NCI-H2107 (cell line): ENCODE measurements at regions not wholly inside any gene's neighbourhood (a gene's known extent, or its start where the extent isn't known, plus 50 kb on each side); places are given as distances from the start of the nearest gene placed in this dataset.
A peak's percentile ranks its signal among the peaks of the same experiment; 100 is the strongest.

Source experiments
- DNase-seq: peaks from one replicate; lab custom pipeline; 2025; lab: John Stamatoyannopoulos, UW

DNA sequence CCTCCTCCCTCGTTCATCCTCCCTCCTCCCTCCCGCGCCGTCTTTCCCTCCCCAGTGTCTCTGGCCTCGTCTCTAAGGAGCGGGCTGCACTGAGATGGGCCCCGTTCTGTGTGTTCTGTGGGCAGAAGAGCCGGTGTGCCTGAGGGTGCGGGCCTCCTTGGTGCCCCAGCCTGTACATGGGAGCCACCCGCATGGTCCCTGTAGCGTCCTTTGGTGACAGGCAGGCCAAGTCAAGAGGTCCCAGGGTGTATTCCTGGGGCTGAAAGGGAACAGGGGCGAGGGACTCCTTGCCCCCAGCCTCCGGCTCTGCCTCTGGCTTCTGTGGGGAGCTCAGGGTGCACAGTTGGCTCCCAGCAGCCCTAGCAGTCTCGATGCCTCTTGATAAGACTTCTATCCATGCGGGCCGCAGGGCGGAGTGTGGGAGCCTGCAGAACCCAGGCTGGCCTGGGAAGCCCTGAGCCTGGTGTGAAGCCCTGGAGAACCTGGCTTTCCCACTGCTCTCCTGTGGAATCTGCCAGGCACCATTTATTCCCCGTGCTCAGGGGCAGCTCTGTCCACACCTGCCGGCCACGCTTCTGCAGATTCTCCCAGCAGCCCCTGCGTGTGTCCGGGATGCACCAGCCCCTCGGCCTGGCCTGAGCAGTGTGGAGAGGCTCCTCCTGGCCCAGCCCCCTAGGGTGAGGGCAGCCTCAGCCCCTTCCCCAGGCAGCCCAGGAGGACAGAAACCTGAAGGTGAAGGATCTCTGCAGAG, 181.3 kb downstream of the KIF26A start:
- no peak for DNase-seq

DNA sequence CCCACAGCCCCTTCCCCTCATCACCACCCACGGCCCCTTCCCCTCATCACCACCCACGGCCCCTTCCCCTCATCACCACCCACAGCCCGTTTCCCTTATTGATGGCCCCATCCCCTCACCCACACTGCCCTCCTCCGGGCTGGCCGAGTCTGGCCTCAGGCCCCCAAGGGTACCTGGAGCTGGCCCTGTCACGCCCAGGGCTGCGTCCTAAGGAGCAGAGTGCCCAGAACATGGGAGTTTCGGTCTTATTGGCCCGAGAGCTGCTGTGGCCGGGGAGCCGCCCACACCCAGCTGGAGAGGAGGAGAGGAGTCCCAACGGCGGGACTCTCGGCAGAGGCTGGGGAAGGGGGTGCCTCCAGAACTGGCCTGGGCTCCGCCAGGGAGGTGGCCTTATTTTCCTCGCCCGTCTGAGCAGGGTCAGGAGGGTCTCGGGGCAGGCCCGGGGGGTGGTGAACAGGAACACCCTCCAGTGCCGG, 182.3 kb downstream of the KIF26A start:
- no peak for DNase-seq

DNA sequence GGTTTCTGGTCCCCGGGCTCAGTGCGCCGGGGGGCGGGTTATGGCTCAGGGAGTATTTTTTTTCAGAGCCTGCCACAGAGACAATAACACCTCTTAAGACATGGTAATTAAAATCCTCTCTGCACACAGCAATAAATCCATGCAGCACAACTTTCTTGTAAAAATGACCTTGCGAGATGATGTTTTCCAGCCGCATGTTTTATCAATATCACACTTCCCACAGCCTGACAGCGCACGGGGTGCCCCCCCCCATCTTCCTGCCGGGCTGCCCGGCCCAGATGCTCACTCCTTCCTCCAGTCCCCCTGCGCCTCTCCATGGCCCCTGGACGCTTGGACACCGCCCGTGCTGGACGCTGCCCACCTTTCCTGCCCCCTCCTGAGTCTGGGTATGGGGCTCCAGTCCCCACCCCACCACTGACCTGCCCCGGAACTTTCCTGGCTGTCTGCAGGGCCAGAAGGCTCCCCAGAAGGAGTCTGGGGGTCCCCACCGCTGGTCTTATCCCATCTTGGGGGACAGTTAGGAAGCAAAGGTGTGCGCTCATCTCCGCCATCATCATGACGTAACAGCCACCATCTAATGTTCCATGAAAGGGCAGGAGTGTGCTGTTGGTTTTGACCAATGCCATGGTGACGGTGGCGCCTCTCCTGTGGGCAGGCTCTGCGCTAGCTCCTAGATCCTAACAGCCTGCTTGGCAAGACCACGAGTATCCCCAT, 182.9 kb downstream of the KIF26A start:
- DNase-seq = no peak

DNA sequence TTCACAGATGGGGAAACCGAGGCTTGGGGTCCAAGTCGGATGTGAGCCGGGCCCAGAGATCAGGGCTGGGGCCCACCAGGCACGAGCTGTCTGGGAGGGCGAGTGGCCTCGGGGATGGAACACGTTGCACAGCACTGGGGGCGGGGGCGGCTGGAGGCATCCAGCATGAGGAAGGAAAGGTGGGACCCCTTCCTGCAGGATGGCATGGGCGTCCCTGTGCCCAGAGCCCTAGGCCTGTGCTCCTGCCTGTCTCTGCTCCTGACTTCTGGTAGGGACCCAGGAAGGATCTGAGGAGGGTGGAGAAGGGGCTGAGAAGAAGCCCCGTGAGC, 183.4 kb downstream of the KIF26A start:
- DNase-seq = no peak

DNA sequence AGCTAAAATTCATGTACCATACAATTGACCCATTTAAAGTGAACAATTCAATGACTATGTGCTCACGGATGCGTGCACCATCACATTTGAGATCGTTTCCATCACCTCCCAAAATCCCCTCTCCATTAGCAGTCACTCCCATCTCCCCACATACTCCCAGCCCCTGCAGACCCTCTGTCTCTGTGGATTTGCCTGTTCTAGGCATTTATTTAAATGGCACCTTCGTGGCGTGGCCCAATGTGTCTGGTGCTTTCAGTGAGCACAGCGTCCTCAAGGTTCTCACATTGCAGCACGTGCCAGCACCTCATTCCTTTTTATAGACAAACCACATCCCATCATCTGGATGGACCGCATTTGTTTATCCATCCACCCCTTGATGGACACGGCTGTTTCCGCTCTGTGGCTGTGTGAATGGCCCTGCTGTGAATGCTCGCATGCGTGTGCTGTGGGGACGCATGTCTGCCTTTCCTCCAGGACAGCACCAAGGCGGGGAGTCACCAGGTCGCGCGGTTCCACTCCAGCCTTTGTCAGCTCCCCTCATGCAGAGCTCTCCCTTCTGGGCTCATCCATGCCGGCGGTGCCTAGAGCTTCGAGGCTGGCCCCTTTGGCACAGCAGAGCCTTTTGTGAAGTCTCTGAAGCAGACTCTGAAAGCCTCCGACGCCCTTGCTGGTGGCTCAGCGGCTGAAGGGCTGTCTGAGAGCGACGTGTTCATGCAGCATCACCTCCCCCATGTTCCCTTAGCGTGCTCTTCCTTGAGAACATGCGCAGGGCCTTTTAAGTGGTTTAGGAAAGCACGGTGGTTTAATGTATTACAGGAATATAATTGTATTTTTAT, 184.4 kb downstream of the KIF26A start:
- DNase-seq = no peak

DNA sequence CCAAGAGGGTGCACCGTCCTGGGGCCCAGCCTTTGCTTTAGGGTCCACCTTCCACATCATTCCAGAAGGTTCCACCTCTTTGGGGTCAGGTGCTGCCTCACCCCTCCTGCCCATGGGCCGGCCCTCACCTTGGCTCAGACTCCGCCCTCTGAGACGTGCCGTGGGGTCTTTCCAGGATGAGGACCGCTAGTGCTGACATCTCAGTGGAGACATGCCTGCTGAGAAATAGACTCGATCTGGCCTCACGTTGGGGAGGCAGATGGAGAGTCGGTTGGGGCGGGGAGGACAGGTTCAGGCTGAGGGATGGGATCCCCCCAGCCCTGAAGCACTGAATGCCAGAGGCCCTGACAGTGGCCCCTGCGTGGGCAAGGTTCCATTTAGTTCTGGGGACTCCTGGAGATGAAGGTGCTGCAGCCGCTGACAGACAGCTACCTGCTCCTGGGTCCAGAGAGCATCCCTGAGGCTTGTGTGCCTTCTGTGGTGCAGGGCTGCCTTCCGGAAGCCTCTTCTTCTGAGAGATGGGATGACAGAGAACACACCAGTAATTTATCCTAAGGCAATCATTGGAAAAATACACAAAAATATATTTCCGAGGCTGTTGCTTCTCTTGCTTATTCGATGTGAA, 185.3 kb downstream of the KIF26A start:
- no peak for DNase-seq

DNA sequence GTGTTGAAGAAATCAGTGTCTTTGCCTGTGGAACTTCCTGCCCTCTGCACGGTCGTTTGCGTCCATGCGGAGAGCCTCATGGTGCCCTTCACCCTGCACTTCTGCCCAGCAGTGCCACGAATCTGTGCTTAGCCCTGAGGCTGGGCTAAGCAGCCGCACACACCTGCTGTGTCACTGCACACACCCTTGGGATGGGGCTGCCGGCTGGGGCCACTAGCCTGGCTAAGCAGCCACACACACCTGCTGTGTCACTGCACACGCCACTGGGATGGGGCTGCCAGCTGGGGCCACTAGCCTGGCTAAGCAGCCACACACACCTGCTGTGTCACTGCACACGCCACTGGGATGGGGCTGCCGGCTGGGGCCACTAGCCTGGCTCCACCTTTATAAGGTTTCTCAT, 188.5 kb downstream of the KIF26A start:
- DNase-seq = no peak

DNA sequence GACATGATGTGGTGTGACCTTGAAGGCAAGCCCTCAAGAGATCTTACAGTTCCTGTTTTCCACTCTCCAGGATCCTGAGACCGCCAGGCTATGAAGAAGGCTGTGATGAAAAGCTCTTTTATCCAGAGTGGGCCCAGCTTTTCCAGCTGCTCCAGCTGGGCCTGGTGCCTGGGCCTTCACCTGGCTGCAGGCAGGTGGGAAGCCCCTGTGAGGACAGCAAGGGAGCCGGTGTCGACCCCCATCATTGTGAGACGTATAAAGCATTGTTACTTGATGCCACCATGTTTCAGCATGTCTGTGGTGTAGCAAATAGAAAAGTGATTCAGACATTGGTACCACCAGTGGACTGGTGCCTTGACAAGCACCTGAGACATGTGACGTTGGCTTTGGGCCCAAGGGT, 190.2 kb downstream of the KIF26A start:
- no peak for DNase-seq

DNA sequence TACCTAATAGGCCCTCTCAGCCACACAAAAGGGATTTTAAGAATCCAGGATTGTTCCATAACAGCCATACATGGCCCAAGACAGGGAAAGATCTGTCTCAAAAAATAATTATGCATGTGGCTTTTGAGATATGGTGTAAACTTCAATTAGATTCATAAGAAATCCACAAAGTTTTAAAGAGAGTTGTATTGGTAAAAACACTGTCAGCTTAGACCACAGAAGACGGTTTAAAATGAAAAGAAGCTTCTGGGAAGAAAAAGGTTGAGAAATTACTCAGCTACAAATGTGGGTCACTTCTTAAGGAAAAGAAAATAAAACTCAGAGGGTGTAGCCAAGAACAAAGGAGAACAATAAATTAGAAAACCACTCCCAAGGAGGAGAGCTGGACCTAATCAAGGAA, 191.4 kb downstream of the KIF26A start:
- DNase-seq = no peak

DNA sequence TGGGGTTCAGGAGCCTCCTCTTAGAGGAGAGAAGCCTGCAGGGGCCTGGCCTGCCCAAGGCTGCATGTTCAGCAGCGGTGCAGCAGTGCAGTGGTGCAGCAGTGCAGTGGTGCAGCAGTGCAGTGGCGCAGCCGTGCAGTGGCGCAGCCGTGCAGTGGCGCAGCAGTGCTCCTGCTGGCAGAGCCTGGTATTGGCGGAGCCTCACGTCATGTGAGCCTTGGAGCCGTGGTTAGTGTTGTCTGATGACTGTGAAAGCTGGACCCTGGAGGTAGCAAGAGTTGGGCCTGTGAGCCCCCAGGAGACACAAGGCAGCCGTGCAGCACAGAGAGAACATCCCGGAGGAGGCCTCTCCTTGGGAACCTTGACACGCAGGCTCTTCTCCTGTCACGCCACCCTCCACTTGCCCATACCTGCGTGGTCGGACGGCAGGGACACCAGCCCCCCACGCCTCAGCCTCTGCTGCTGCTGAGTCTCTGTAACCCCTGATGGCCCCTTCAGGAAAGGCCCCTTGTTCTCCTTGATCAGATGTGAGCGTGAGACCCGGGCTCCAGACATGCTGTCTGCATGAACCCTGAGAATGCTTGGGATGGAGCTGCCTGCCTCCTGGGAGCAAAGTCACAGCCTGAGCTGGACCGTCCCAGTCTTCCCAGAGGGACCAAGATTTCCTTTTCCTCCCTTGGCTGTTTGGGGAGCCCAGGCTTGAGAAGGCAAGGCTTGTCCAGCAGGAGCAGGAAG, 193.7 kb downstream of the KIF26A start:
- no peak for DNase-seq

DNA sequence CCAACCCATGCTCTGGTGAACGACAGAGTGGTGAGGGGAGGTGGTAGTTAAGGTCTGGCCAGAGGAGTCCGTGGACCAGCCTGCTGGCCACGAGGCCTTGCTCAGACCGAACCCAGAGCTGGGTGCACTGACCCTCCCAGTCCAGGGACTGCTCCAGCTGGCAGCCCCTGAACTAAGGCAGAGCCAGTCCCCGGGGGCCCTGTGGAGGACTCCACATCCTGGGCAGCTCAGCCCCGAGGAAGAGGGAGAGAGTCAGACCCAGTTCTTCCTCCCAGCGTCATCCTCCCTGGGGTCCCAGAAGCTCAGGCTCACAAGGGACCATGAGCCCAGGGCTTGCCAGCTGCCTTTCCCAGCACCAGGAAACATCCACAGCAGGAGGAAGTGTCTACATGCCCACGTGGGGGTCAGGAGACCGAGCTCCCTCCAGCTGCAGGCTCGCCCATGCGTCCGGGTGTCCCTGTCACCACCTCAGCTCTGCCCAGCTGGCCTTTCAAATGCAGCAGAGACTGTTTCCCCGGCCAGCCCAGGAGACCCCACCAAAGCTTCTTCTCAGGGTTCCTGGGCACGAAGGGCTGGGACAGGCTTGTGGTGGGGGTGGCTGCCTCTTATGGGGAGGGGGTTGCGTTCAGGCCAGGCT, 194.4 kb downstream of the KIF26A start:
- no peak for DNase-seq

DNA sequence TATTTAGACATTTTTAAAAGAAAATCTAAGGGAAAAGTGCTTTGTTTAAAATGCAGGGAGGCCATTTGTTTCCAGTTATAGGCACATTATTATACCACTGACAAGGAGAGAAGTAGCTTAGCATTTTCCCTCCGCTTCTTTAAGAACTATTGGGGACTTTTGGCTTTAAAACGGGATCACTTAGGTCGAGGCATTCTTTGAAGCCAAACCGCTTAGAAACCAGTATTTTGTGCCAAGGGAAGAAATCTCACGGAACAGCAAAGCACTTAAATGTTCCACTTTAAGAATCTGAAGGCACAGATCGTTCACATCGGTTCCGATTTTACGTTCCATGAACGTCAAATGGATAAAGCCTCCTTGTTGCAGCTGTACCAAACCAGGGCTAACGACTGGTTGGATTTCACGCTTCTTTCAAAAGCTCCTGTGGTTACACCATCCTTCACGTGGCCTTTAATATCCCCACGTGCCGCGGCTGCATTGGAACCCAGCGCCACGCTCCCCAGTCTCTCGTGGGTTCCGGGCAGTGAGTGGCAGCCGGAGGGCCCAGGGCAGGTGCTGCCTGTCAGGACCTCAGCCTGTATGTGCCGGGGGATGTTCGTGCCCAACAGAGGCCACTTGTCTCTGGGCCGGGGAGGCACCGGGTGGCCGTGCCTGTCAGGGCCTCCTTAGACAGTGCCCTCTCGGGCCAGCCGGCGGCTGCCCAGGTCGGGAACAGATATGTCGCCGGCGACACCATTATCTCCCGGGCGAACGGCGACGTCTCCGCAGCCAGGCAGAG, 195.4 kb downstream of the KIF26A start:
- DNase-seq = no peak

DNA sequence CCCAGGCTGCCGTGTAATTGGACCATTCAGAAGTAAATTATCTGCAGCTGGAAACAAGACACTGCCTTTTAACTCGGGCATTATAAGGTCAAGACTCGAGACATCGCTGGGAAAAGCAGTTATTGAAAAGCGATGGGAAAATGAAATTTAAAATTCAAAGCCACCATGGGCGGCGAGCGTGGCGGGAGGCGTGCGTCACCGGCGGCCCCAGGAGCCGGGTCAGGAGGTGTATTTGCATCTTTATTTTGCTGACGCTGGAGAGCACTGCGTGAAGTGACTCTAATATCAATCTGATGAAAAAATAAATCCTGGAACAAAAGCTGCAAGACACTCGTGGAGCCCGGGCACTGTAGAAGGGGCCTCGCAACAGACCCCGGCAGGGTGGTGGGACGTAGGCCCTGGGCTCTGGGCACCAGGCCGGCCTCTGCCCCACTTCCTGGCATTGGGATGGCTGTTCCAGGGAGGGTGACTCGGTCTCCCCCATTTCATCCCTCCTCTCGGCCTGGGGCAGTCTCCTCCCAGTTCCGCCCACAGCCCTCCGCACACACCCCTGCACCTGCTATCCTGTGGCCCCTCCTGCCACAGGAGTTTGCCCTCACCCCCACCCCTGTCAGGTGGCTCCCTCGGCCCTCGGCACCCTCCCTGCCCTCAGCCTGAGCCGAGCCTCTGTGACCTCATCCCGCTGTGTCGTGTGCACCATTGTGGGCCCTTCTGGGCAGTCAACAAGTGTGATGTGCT, 196.2 kb downstream of the KIF26A start:
- DNase-seq = no peak

DNA sequence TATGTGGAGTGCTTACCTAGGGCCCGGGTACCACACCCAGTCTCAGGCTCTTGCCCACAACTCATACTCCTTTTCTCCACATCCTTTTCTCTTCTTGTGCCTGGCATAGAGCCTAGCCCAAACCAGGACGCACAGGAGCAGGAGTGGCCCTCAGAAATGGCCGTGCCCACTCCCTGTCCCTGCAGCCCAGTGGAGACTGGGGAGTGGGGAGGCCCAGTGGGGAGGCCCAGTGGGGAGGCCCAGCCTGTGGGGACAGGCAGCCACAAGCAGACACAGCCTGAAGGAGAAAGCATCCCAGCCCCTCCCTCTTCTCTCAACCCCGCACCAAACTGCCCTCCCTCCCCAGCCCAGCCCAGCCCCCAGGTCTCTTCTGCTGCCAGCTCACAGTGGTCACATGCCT, 196.8 kb downstream of the KIF26A start:
- DNase-seq = no peak

DNA sequence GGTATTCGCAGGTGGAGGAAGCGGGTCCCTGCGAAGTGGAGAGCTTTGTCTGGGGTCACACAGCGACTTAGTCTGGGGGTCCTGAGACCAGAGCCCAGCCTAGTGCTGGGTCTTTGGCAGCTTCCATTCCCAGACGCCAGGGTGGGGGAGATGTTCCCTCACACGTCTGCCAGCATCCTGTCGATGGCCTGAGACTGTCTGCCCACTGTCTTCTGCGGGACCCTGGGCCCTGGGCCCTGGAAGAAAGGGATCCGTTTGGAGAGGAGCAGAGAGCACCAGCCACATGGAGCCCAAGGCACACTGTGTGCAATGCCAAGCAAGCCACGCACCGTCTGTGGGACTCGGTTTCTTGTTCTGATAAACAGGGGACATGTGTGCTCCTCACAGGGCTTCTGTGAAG, 197.2 kb downstream of the KIF26A start:
- no peak for DNase-seq

DNA sequence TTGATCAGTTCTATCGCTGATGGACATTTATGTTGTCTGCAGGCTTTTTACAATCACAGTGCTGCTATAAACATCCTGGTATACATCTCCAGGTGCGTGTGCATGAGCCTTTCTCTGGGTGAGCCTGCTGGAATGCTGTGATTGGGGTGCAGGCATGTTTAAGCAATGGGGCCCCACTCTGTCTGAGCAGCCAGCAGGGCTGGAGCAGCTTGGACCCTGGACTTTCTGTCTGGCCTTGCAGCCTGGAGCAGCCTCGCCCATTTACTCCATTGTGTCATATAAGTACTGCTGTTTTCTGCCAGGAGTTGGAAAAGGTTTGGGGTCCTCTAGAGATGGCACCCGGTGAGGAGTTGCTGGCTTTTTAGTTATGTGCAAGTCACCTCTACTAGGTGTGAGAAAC, 199.0 kb downstream of the KIF26A start:
- DNase-seq = no peak

DNA sequence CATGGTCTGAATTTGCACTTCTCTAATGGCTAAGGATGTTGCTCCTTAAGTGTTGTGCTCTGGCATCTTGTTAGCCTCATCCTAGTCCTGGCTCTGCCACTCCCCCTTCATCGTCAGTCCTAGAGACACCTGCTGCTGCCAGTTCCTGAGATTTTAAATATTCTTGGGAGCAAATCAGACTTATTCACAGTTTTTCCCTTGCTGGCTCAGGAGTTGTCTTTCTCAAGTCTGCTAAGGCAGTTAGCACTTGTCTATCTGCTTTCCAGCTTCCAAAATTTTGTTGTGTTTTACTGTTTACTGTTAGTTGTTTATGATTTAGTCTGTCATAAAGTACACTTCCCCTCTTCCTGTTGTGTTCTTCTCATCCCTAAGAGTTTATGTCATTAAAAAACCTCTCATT, 201.0 kb downstream of the KIF26A start:
- no peak for DNase-seq

DNA sequence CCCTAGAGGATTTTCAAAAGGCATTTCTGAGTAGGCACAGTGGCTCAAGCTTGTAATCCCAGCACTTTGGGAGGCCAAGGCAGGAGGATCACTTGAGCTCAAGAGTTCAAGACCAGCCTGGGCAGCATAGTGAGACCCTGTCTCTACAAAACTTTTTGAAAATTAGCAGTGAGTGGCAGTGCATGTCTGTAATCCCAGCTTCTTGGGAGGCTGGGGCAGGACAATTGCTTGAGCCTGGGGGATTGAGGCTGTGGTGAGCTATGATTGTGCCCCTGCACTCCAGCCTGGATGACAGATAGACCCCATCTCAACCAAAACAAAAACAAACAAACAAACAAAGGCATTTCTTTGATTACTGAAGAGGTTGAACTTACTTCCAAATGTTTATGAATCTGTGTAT, 201.4 kb downstream of the KIF26A start:
- DNase-seq = no peak

DNA sequence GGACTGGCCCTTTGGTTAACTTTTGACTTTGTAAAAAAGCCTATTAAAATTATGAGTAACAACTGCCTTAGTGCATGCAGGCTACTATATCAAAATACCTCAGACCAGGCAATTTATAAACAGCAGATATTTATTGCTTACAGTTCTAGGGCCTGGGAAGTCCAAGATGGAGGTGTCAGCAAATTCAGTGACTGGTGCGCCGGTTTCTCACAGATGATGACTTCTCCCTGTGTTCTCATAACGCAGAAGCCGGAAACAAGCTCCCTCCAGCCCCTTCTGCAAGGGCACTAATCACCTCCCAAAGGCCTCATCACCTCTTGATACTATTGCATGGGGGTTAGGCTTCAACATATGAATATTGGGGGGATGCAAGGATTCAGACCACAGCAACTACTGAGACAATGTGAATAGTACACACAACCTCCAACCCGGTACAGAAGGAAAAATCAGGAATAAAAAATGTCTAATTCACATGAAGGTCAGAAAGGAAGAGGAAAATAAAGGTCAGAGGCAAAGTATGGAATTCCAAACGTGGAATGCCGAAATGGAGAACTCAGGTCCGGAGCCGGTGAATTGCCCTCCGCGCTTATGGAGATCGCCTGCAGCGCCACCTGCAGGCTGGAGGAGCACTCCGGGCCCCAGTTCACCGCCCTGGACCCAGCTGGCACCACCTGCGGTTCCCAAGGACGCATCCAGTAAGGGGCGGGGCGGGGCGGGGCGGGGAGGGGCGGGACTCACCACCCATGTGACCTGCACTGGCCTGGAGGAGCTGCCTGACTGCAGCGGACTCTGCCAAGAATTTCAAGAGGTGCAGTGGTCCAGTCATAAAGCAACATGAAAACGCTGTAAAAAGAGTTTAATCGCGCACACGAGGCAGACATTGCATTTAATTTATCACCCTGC, 203.4 kb downstream of the KIF26A start:
- peak; percentile 52 for DNase-seq
